Cardiac fibroblast (primary cell): ENCODE measurements at regions not wholly inside any gene's neighbourhood (a gene's known extent, or its start where the extent isn't known, plus 50 kb on each side); places are given as distances from the start of the nearest gene placed in this dataset.
A peak's percentile ranks its signal among the peaks of the same experiment; 100 is the strongest.

Experiments
- DNase-seq, 2 donors: peaks; one replicate each; pipeline versions ENCODE4 v3.0.0 to v3.0.0-alpha.2; 2010; ENCODE audit warnings: low read depth in 2 of 2
- H3K4me3 ChIP-seq, 2 donors: replicated peaks in 1 of 2; 1 replicate in 1 of 2; 2 replicates in 1 of 2; pipeline ENCODE4 v1.5.1; 2011; ENCODE audit warnings: low read depth in 2 of 2, low read length in 2 of 2, mild to moderate bottlenecking in 2 of 2, moderate library complexity in 1 of 2
- CTCF ChIP-seq: IDR thresholded peaks from one replicate; pipeline ENCODE4 v1.5.1; 2011; ENCODE audit warnings: low read depth, mild to moderate bottlenecking, low read length, inconsistent platforms

DNA sequence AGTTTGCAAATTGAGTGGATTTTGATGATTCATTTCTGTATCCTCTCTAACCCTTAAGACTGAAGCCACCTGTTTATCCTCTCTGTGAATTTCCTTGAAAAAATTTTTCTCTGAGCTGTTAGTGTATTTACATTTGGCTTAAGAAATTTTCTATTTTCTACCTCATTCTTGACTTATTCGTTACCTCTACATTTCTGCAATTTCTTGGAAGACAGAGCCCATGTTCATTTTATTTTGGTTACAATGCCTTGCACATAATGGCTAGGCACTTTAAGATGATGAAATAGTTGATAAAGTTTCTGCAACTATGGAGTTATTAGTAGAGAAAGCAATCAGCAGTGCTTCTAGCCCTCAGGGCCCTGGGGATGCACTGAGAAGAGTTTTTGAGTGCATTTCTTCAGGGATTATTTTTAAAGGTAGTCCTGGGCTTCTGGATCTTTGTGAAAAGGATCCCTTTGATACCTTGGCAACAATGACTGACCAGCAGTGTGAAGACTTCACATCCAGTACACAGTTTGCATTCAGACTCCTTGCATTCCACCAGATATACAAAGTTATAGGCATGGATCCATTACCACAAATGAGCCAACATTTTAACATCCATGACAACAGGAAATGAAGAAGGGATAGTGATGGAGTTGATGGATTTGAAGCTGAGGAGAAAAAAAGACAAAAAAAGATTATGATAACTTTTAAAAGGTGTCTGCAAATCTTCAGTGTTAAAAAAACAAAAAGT is 68.2 kb downstream of the CH25H start:
- DNase-seq, result no peak
- no peak overlapping the region for H3K4me3 ChIP-seq
- TF ChIP-seq CTCF, result no peak

DNA sequence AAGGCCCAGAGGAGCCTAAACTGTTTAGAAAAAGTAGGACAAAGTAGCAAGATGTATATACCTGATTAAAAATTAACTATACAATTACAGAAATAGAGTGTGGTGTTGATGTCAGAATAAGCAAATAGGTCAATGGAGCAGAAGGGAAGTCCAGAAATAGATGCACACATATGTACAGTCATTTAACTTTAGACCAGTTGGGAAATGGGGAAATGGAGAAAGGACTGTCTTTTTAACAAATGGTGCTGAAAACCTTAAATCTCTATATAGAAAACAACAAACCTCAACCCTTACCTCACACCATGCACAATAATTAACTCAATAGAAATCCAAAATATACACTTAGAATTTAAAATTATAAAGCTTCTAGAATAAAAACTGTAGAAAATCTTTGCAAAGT is 72.2 kb downstream of the CH25H start:
- TF ChIP-seq CTCF, result no peak
- DNase-seq, result no peak
- H3K4me3 ChIP-seq, result no peak overlapping the region

- H3K4me3 ChIP-seq, result no peak overlapping the region
- peak; percentile 73 to 85 for DNase-seq
- no peak for TF ChIP-seq CTCF
Observed at GRCh38 chr10:89129911-89130310, 77.2 kb downstream of the CH25H start.

DNA sequence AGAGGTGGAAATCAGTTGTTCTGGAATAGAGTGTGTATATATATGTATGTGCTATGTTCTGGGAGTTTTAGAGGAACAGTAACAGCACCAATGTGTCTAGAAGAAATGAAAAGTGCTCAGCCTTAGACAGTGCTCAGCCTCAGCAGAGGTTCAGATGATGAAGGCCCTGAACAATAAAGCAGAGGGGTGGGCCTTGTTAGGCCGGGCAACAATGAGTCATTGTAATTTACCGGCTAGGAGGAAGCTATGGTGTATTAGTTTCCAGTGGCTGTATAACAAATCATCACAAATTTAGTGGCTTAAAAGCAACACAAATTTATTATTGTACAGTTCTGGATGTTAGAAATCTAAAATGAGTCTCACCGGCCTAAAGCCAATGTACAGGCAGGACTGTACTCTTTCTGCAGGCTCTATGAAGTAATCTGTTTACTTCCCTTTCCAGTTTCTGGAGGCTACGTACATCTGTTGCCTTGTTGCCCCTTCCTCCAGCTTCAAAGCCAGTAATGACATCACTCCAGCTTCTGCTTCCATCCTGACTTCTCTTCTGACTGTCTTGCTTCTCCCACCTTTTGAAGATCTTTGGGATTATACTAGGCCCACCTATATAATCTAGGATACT is 84.6 kb downstream of the CH25H start:
- peak in 1 of 2 donors; percentile 54 for DNase-seq
- TF ChIP-seq CTCF, result no peak
- H3K4me3 ChIP-seq, result no peak overlapping the region

- H3K4me3 ChIP-seq, result no peak overlapping the region
- no peak for TF ChIP-seq CTCF
- no peak for DNase-seq
Observed at GRCh38 chr10:89121764-89122020, 85.4 kb downstream of the CH25H start.

GRCh38 chr10:89120931-89121763 is 86.0 kb downstream of the CH25H start:
- H3K4me3 ChIP-seq, result no peak overlapping the region
- peak; percentile 13 to 48 for DNase-seq
- TF ChIP-seq CTCF, result no peak
